AG04449 (cell line): ENCODE measurements at regions not wholly inside any gene's neighbourhood (a gene's known extent, or its start where the extent isn't known, plus 50 kb on each side); places are given as distances from the start of the nearest gene placed in this dataset.

ENCODE experiments used
- CTCF ChIA-PET: fragments of 350-600 bp; formaldehyde crosslinking; extraction: SDS; loops from one replicate; lab custom pipeline; 2021; ENCODE audit warnings: antibody characterized with exemption; lab: Yijun Ruan, JAX
- POLR2A ChIA-PET: fragments of 400-600, 350-600 bp; formaldehyde crosslinking; extraction: SDS; loops from one replicate; lab custom pipeline; 2020; ENCODE audit warnings: antibody characterized with exemption, inconsistent platforms; lab: Yijun Ruan, JAX
- DNase-seq: peaks from one replicate; pipeline ENCODE4 v3.0.0-alpha.2; 2010; ENCODE audit warnings: low read depth, low spot score
- H3K4me3 ChIP-seq: 2 replicates; pipeline ENCODE4 v1.5.1; 2011; ENCODE audit warnings: low read depth, mild to moderate bottlenecking, control low read depth, low read length
- CTCF ChIP-seq: IDR thresholded peaks from one replicate; pipeline ENCODE4 v1.5.1; 2011; ENCODE audit warnings: mild to moderate bottlenecking, moderate library complexity, low read length, control low read depth, inconsistent platforms; ENCODE audit not compliant: insufficient read depth; ENCODE audit errors: missing control alignments

GRCh38 chr10:83892737-83893136, 246.6 kb upstream of the GHITM start:
- H3K4me3 ChIP-seq = no peak overlapping the region
- ChIA-PET POLR2A (no interaction called here), CTCF (no interaction called here)
- TF ChIP-seq CTCF = no peak
- DNase-seq = no peak

- no peak for TF ChIP-seq CTCF
- CTCF ChIA-PET = no interaction called here
- no peak overlapping the region for H3K4me3 ChIP-seq
- DNase-seq = no peak
- POLR2A ChIA-PET = no interaction called here
These were observed 243.1 kb upstream of the GHITM start for GRCh38 chr10:83896219-83896618.

- no peak for TF ChIP-seq CTCF
- DNase-seq = no peak
- ChIA-PET POLR2A (no interaction called here), CTCF (no interaction called here)
- H3K4me3 ChIP-seq = no peak overlapping the region
These were observed 241.7 kb upstream of the GHITM start for GRCh38 chr10:83897626-83898025.

- ChIA-PET CTCF (no interaction called here), POLR2A (no interaction called here)
- H3K4me3 ChIP-seq = no peak overlapping the region
- TF ChIP-seq CTCF = no peak
- DNase-seq = no peak
These were observed 230.8 kb upstream of the GHITM start for GRCh38 chr10:83908506-83908905.

- CTCF ChIA-PET = no interaction called here
These were observed 230.3 kb upstream of the GHITM start for GRCh38 chr10:83909001-83909400.

GRCh38 chr10:83915801-83916200, 223.5 kb upstream of the GHITM start:
- no peak for TF ChIP-seq CTCF
- POLR2A ChIA-PET = no interaction called here
- CTCF ChIA-PET = no interaction called here
- DNase-seq = no peak
- H3K4me3 ChIP-seq = no peak overlapping the region

More at GRCh38 chr10:83909001-83909400, 230.3 kb upstream of the GHITM start:
- TF ChIP-seq CTCF = no peak
- POLR2A ChIA-PET = no interaction called here
- DNase-seq = no peak
- no peak overlapping the region for H3K4me3 ChIP-seq
